Mesendoderm (in vitro differentiated cells): ENCODE measurements at regions not wholly inside any gene's neighbourhood (a gene's known extent, or its start where the extent isn't known, plus 50 kb on each side); places are given as distances from the start of the nearest gene placed in this dataset.

ENCODE experiments used
- DNase-seq: peaks from one replicate; pipeline ENCODE4 v3.0.0; 2013
- H2AK5ac ChIP-seq: 2 replicates; pipeline ENCODE4 v1.6.1; 2013; ENCODE audit warnings: low read length, inconsistent platforms
- H2BK120ac ChIP-seq: 2 replicates; pipeline ENCODE4 v1.6.1; 2013; ENCODE audit warnings: low read depth, mild to moderate bottlenecking, low read length, moderate library complexity, mixed read lengths
- H2BK15ac ChIP-seq: replicated peaks from 2 replicates; pipeline ENCODE4 v1.6.1; 2013; ENCODE audit warnings: low read depth, mild to moderate bottlenecking, moderate library complexity
- H2BK5ac ChIP-seq: 2 replicates; pipeline ENCODE4 v1.6.1; 2013; ENCODE audit warnings: low read length, inconsistent platforms
- H3K18ac ChIP-seq: 2 replicates; pipeline ENCODE4 v1.6.1; 2013; ENCODE audit warnings: mild to moderate bottlenecking, low read length, mixed read lengths
- H3K23ac ChIP-seq: one replicate; pipeline ENCODE4 v1.6.1; 2013; ENCODE audit warnings: low read length
- H3K27ac ChIP-seq: 2 replicates; pipeline ENCODE4 v1.5.1; 2013; ENCODE audit warnings: low read depth, mild to moderate bottlenecking, inconsistent platforms, low read length, moderate library complexity
- H3K27me3 ChIP-seq: 2 replicates; pipeline ENCODE4 v1.6.1; 2013; ENCODE audit warnings: low read length, control low read depth, mild to moderate bottlenecking, inconsistent platforms; ENCODE audit not compliant: insufficient read depth, poor library complexity
- H3K36me3 ChIP-seq: 2 replicates; pipeline ENCODE4 v1.6.1; 2013; ENCODE audit warnings: low read length, inconsistent platforms; ENCODE audit not compliant: control insufficient read depth, insufficient read depth
- H3K4ac ChIP-seq: one replicate; pipeline ENCODE4 v1.6.1; 2013; ENCODE audit warnings: low read depth, mild to moderate bottlenecking, low read length, moderate library complexity
- H3K4me1 ChIP-seq: 2 replicates; pipeline ENCODE4 v1.6.1; 2013; ENCODE audit warnings: low read depth, low read length, inconsistent platforms; ENCODE audit not compliant: control insufficient read depth
- H3K4me2 ChIP-seq: 2 replicates; pipeline ENCODE4 v1.6.1; 2013; ENCODE audit warnings: low read length
- H3K4me3 ChIP-seq: 2 replicates; pipeline ENCODE4 v1.5.1; 2013; ENCODE audit warnings: mild to moderate bottlenecking, low read length
- H3K56ac ChIP-seq: one replicate; pipeline ENCODE4 v1.6.1; 2013; ENCODE audit warnings: low read length
- H3K79me1 ChIP-seq: 2 replicates; pipeline ENCODE4 v1.6.1; 2013; ENCODE audit warnings: low read length, inconsistent platforms
- H3K79me2 ChIP-seq: 2 replicates; pipeline ENCODE4 v1.6.1; 2013; ENCODE audit warnings: mild to moderate bottlenecking, low read length; ENCODE audit not compliant: control insufficient read depth, insufficient read depth
- H3K9ac ChIP-seq: 2 replicates; pipeline ENCODE4 v1.6.1; 2013; ENCODE audit warnings: low read length, inconsistent platforms
- H4K5ac ChIP-seq: one replicate; pipeline ENCODE4 v1.6.1; 2013; ENCODE audit warnings: low read length
- H4K8ac ChIP-seq: one replicate; pipeline ENCODE4 v1.6.1; 2013; ENCODE audit warnings: low read depth, mild to moderate bottlenecking, control low read depth, low read length, moderate library complexity
- WGBS: extraction: QIAGEN DNeasy Blood & Tissue Kit; methylation state at CpG from one replicate; pipeline ENCODE4 v1.1.7; 2013; ENCODE audit warnings: low lambda C conversion rate, missing lambda C conversion rate; ENCODE audit not compliant: insufficient coverage; ENCODE audit errors: extremely low coverage; 5-methylcytosine and 5-hydroxymethylcytosine counted together

DNA sequence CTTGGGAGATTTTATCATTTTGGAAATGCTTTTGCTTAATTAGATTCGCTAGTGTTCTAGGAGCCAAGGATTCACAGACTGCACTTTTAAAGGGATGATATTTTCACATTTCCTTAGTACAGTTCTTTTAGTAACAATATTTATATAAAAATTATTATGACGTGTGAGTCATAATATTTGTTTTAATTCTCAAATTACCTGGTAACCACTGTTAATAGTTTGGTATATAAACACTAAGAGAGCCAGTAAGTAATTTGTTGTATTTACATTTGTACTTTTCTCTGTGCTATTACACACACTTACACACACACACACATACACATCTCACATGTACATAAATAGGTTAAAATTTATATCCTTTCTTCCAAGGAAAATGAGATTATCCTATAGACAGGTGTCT is 58.8 kb upstream of the RAD23B start:
- H3K4me1 ChIP-seq: peaks cover 6% of the 10 kb centered on the region
- no peaks in the 10 kb centered on the region for H3K36me3 ChIP-seq
- H3K27ac ChIP-seq: no peak overlapping the region
- H3K79me1 ChIP-seq: no peaks in the 10 kb centered on the region
- WGBS: no CpG with 5 or more reads among the region's 2 CpGs
- no peak overlapping the region for H2BK5ac ChIP-seq
- no peak overlapping the region for H3K56ac ChIP-seq
- no peaks in the 10 kb centered on the region for H3K27me3 ChIP-seq
- no peak overlapping the region for H2BK15ac ChIP-seq
- no peak overlapping the region for H3K23ac ChIP-seq
- no peak overlapping the region for H3K4ac ChIP-seq
- H4K8ac ChIP-seq: no peak overlapping the region
- H2AK5ac ChIP-seq: no peak overlapping the region
- no peaks in the 10 kb centered on the region for H3K79me2 ChIP-seq
- no peak overlapping the region for H3K18ac ChIP-seq
- no peak overlapping the region for H3K9ac ChIP-seq
- H3K4me3 ChIP-seq: no peak overlapping the region
- no peak overlapping the region for H2BK120ac ChIP-seq
- no peak overlapping the region for H3K4me2 ChIP-seq
- no peak overlapping the region for H4K5ac ChIP-seq
- no peak for DNase-seq

DNA sequence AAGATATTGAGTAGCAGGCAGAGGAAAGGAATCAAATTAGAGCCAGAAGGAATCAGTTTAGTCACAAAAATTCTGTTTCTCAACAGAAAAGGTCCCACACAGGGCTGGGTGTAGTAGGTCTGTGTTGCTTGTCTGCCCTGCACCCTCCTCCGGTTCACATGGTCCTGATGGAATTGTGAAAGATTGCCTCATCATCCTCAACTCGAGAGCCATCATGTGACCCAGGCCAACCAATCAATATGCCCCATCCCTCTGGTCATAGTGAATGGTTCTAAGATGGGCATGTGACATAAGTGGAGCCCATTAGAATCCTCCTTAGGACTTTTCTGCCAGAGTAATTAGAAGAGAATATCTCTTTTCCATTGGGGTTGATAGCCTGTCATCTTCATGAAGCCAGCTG is 56.7 kb upstream of the RAD23B start:
- H3K18ac ChIP-seq: no peak overlapping the region
- H2BK15ac ChIP-seq: no peak overlapping the region
- no peak overlapping the region for H2BK5ac ChIP-seq
- no peak overlapping the region for H3K4me2 ChIP-seq
- H3K4ac ChIP-seq: no peak overlapping the region
- H3K56ac ChIP-seq: no peak overlapping the region
- peak; percentile 57 for DNase-seq
- no peak overlapping the region for H2BK120ac ChIP-seq
- WGBS: no CpG with 5 or more reads among the region's 2 CpGs
- H4K8ac ChIP-seq: peak overlapping the region; percentile 28
- peaks cover 6% of the 10 kb centered on the region for H3K4me1 ChIP-seq
- no peaks in the 10 kb centered on the region for H3K79me2 ChIP-seq
- H3K36me3 ChIP-seq: no peaks in the 10 kb centered on the region
- no peak overlapping the region for H3K9ac ChIP-seq
- H3K79me1 ChIP-seq: no peaks in the 10 kb centered on the region
- no peaks in the 10 kb centered on the region for H3K27me3 ChIP-seq
- no peak overlapping the region for H3K23ac ChIP-seq
- no peak overlapping the region for H3K27ac ChIP-seq
- H3K4me3 ChIP-seq: no peak overlapping the region
- H2AK5ac ChIP-seq: no peak overlapping the region
- no peak overlapping the region for H4K5ac ChIP-seq

DNA sequence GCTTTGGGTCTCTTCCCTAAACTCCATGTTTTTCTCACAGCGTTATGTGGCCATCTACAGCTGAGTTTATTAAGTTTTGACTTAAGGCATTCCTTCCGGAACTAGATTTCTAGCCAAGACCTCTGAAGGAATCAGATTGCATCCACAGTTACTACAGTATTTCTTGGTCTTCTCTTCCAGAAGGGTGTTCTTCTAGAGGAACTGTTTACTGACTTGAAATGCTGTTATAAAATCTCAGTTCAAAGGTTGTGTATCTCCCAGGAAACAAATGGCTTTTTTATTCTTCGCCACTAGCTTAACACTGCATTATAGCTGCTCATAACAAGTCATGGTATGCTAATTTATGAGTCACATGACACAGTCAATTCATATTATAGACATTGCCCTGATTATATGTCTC is 55.3 kb upstream of the RAD23B start:
- H3K23ac ChIP-seq: no peak overlapping the region
- no peak overlapping the region for H4K5ac ChIP-seq
- no peak overlapping the region for H2BK5ac ChIP-seq
- no CpG with 5 or more reads among the region's 3 CpGs for WGBS
- H2BK120ac ChIP-seq: no peak overlapping the region
- no peak overlapping the region for H4K8ac ChIP-seq
- H3K36me3 ChIP-seq: no peaks in the 10 kb centered on the region
- peaks cover 6% of the 10 kb centered on the region for H3K4me1 ChIP-seq
- no peaks in the 10 kb centered on the region for H3K79me2 ChIP-seq
- H3K4me2 ChIP-seq: no peak overlapping the region
- H2BK15ac ChIP-seq: no peak overlapping the region
- H3K9ac ChIP-seq: no peak overlapping the region
- DNase-seq: no peak
- no peaks in the 10 kb centered on the region for H3K79me1 ChIP-seq
- H3K4me3 ChIP-seq: no peak overlapping the region
- H3K18ac ChIP-seq: no peak overlapping the region
- H3K56ac ChIP-seq: no peak overlapping the region
- H2AK5ac ChIP-seq: no peak overlapping the region
- H3K4ac ChIP-seq: no peak overlapping the region
- no peak overlapping the region for H3K27ac ChIP-seq
- no peaks in the 10 kb centered on the region for H3K27me3 ChIP-seq

DNA sequence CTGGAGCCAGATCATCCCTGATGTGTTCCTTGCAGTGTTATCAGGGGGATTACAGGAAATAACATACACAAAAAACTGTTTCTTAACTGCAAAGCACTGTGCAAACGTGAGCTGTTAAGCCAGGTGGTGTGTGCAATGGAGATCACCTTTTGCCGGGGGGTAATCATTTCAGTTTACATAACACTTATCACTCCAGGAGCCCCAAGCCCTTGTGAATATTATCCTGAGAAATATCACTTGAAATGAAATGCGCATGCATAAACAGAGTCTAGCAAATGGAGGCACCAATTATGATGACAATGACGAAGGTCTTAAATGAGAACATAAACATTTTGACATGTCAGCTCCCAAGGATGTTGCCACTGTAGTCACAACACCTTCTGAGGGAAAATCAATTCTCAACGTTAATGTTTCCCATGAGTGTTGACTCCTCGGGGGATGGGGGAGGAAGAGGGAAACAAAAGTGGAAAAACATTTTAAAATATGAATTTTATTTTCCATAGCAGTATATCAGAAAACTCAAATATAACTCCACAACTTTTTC is 54.5 kb upstream of the RAD23B start:
- no peak overlapping the region for H3K18ac ChIP-seq
- H2BK5ac ChIP-seq: no peak overlapping the region
- peaks cover 6% of the 10 kb centered on the region for H3K4me1 ChIP-seq
- no peak overlapping the region for H3K9ac ChIP-seq
- H3K56ac ChIP-seq: no peak overlapping the region
- H3K79me1 ChIP-seq: no peaks in the 10 kb centered on the region
- no peak overlapping the region for H4K8ac ChIP-seq
- no peak overlapping the region for H3K27ac ChIP-seq
- no CpG with 5 or more reads among the region's 6 CpGs for WGBS
- no peaks in the 10 kb centered on the region for H3K27me3 ChIP-seq
- H3K4me2 ChIP-seq: no peak overlapping the region
- H3K79me2 ChIP-seq: no peaks in the 10 kb centered on the region
- H2AK5ac ChIP-seq: no peak overlapping the region
- no peak overlapping the region for H3K4me3 ChIP-seq
- H2BK15ac ChIP-seq: no peak overlapping the region
- H3K23ac ChIP-seq: no peak overlapping the region
- H4K5ac ChIP-seq: no peak overlapping the region
- H3K4ac ChIP-seq: no peak overlapping the region
- no peak overlapping the region for H2BK120ac ChIP-seq
- H3K36me3 ChIP-seq: no peaks in the 10 kb centered on the region
- no peak for DNase-seq

DNA sequence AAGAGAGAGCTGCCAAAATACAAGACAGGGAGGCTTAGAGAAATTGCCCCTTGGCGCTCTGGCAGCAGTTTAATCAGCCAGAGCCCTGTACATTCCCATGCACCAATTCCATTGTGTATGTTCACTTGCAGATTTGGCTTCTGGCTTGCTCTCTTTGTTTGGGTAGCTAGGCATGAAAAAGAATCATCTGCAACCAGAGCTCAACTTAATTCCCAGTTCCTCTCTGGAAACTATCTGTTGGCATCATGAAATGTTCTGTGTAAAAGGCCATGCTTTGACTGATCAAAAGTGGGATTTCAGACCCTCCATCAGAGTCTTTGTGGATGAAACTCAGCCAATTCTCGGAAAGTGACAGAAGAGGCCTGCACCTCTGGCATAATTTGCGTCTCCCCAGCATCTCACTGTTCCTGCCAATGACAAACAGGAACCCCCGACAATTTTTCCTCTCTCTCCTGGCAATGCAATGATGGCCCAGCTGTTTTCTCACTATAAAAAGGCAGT is 53.8 kb upstream of the RAD23B start:
- no peak overlapping the region for H3K27ac ChIP-seq
- WGBS: no CpG with 5 or more reads among the region's 4 CpGs

More for the DNA sequence above, 53.8 kb upstream of the RAD23B start:
- Histone ChIP-seq H3K4ac (no peak overlapping the region), H2BK5ac (no peak overlapping the region), H4K8ac (no peak overlapping the region), H3K23ac (no peak overlapping the region), H3K56ac (no peak overlapping the region), H3K79me2 (no peaks in the 10 kb centered on the region), H3K18ac (no peak overlapping the region), H3K79me1 (no peaks in the 10 kb centered on the region), H2BK15ac (no peak overlapping the region), H2BK120ac (no peak overlapping the region), H3K4me1 (peaks cover 6% of the 10 kb centered on the region), H3K9ac (no peak overlapping the region), H3K4me2 (no peak overlapping the region), H3K36me3 (no peaks in the 10 kb centered on the region), H3K27me3 (no peaks in the 10 kb centered on the region), H2AK5ac (no peak overlapping the region), H3K4me3 (no peak overlapping the region), H4K5ac (no peak overlapping the region)
- DNase-seq: no peak
